GM18861 (cell line): ENCODE measurements at regions not wholly inside any gene's neighbourhood (a gene's known extent, or its start where the extent isn't known, plus 50 kb on each side); places are given as distances from the start of the nearest gene placed in this dataset.
"Not testable (repeated sequence)": the region's sequence is repeated elsewhere in the genome, so short reads cannot be mapped to it uniquely, and the experiment has no call there.

Source experiments
- ATAC-seq: cut with Tn5 transposase; IDR thresholded peaks from one replicate; pipeline ENCODE4 v1.9.1; 2021; ENCODE audit not compliant: unreplicated experiment

GRCh38 chr11:45000918-45001317 lies 50.2 kb upstream of the TP53I11 start:
- ATAC-seq = no peak

- no peak for ATAC-seq
These were observed 50.9 kb upstream of the TP53I11 start for GRCh38 chr11:45001466-45002165.

- no peak for ATAC-seq
These were observed 54.4 kb upstream of the TP53I11 start for GRCh38 chr11:45005106-45005505.

- ATAC-seq = no peak
These were observed 56.3 kb upstream of the TP53I11 start for GRCh38 chr11:45007011-45007410.

- not testable (repeated sequence) for ATAC-seq
These were observed 65.3 kb upstream of the TP53I11 start for GRCh38 chr11:45015983-45016382.

GRCh38 chr11:45016446-45016845 lies 65.8 kb upstream of the TP53I11 start:
- ATAC-seq = not testable (repeated sequence)

- no peak for ATAC-seq
These were observed 66.6 kb upstream of the TP53I11 start for GRCh38 chr11:45017329-45017728.

- ATAC-seq = no peak
These were observed 70.3 kb upstream of the TP53I11 start for GRCh38 chr11:45021001-45021400.

- ATAC-seq = no peak
These were observed 71.0 kb upstream of the TP53I11 start for GRCh38 chr11:45021692-45022141.

- no peak for ATAC-seq
These were observed 71.8 kb upstream of the TP53I11 start for GRCh38 chr11:45022294-45023064.

- no peak for ATAC-seq
These were observed 72.3 kb upstream of the TP53I11 start for GRCh38 chr11:45023065-45023365.

- no peak for ATAC-seq
These were observed 73.6 kb upstream of the TP53I11 start for GRCh38 chr11:45024316-45024715.

- ATAC-seq = no peak
These were observed 74.3 kb upstream of the TP53I11 start for GRCh38 chr11:45024846-45025588.

GRCh38 chr11:45025716-45026492 lies 75.2 kb upstream of the TP53I11 start:
- peak; percentile 78 for ATAC-seq

- ATAC-seq = no peak
These were observed 76.2 kb upstream of the TP53I11 start for GRCh38 chr11:45026835-45027234.

- ATAC-seq = no peak
These were observed 76.6 kb upstream of the TP53I11 start for GRCh38 chr11:45027312-45027711.

GRCh38 chr11:45028911-45029682 lies 78.4 kb upstream of the TP53I11 start:
- ATAC-seq = no peak

- no peak for ATAC-seq
These were observed 80.1 kb upstream of the TP53I11 start for GRCh38 chr11:45030778-45031177.

- peak; percentile 96 for ATAC-seq
These were observed 81.3 kb upstream of the TP53I11 start for GRCh38 chr11:45031912-45032519.

- ATAC-seq = no peak
These were observed 84.7 kb upstream of the TP53I11 start for GRCh38 chr11:45035413-45035812.
